ENCODE measurements at regions not wholly inside any gene's neighbourhood (a gene's known extent, or its start where the extent isn't known, plus 50 kb on each side); places are given as distances from the start of the nearest gene placed in this dataset.

DNA sequence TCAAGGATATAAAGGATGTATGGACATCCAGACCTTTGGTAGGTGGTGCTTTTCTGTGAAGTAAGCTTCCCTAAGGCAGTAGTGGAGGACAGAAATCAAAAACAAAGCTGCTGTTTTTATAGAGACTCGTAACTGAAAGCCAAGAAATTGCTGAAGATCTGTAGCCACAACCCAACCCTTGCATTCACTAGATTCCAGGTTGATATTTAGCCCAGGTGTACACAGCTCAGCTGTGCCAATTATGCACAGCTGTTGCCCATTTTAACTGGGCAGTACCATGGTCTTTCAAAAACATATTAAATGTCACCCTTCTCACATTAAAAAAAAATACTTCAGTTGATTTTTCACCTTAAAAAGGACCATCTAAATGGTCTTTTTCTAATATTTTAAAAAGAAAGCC lies 75.8 kb downstream of the CNTN3 start:
- Histone ChIP-seq H3K4me1 (ENCODE audit: insufficient read depth, low read length) (no peaks in the 10 kb centered on the region), H3K18ac (ENCODE audit: insufficient read length, low read depth, low read length) (no peak overlapping the region), H2BK12ac (ENCODE audit: insufficient read length, low read depth, low read length) (no peak overlapping the region), H2AFZ (ENCODE audit: low read length) (no peak overlapping the region), H3K79me1 (ENCODE audit: insufficient read depth, low read depth, low read length, poor library complexity, severe bottlenecking) (no peaks in the 10 kb centered on the region), H4K91ac (ENCODE audit: insufficient read length, low read depth, low read length) (no peak overlapping the region), H2AK5ac (ENCODE audit: insufficient read length, low read length) (no peak overlapping the region), H2BK5ac (ENCODE audit: insufficient read length, low read length) (no peak overlapping the region), H3K27ac (ENCODE audit: insufficient read length, low read depth, low read length) (no peak overlapping the region), H4K8ac (replicated peaks; ENCODE audit: insufficient read length, low read depth, low read length) (no peak overlapping the region), H3T11ph (ENCODE audit: low read length) (no peak overlapping the region), H3K4ac (ENCODE audit: low read depth, low read length) (no peak overlapping the region), H2BK120ac (ENCODE audit: low read depth, low read length, poor library complexity, severe bottlenecking) (no peak overlapping the region), H3K23me2 (ENCODE audit: insufficient read length, low read depth, low read length, poor library complexity, severe bottlenecking) (no peaks in the 10 kb centered on the region), H2BK20ac (ENCODE audit: low read depth, low read length, poor library complexity, severe bottlenecking) (no peak overlapping the region), H4K20me1 (ENCODE audit: control insufficient read depth, insufficient read depth, insufficient read length) (no peaks in the 10 kb centered on the region), H3K14ac (ENCODE audit: insufficient read depth, low read length) (no peak overlapping the region), H3K9ac (ENCODE audit: extremely low read depth, insufficient read length, low read length) (no peak overlapping the region), H2BK15ac (ENCODE audit: low read depth, low read length) (no peak overlapping the region), H3K23ac (ENCODE audit: insufficient read length, low read depth, low read length) (no peak overlapping the region), H3K4me2 (ENCODE audit: insufficient read depth, insufficient read length, low read length) (no peak overlapping the region), H4K5ac (ENCODE audit: insufficient read length, low read depth, low read length) (no peak overlapping the region), H3K27me3 (ENCODE audit: insufficient read depth, low read length) (no peaks in the 10 kb centered on the region), H3K79me2 (ENCODE audit: insufficient read depth, low read length) (no peaks in the 10 kb centered on the region), H3K56ac (ENCODE audit: insufficient read length, low read depth, low read length) (no peak overlapping the region), H3K9me3 (ENCODE audit: control insufficient read depth, low read depth, low read length) (no peaks in the 10 kb centered on the region)
- Mint-ChIP-seq H3K36me3 (ENCODE audit: insufficient read depth in 1 of 3, low read depth in 3 of 3) (no peaks in the 10 kb centered on the region), H3K4me3 (no peak overlapping the region), H3K9me3 (no peaks in the 10 kb centered on the region), H3K27me3 (ENCODE audit: low read depth) (no peaks in the 10 kb centered on the region; the same call in 1 of the 2 replicates), H3K27ac (no peak overlapping the region), H3K4me1 (0 out of 4 replicates have a peak, but pooled peaks cover 0 to 2% of the 10 kb centered on the region in 2 experiments)
- TF ChIP-seq, protein P1, sequence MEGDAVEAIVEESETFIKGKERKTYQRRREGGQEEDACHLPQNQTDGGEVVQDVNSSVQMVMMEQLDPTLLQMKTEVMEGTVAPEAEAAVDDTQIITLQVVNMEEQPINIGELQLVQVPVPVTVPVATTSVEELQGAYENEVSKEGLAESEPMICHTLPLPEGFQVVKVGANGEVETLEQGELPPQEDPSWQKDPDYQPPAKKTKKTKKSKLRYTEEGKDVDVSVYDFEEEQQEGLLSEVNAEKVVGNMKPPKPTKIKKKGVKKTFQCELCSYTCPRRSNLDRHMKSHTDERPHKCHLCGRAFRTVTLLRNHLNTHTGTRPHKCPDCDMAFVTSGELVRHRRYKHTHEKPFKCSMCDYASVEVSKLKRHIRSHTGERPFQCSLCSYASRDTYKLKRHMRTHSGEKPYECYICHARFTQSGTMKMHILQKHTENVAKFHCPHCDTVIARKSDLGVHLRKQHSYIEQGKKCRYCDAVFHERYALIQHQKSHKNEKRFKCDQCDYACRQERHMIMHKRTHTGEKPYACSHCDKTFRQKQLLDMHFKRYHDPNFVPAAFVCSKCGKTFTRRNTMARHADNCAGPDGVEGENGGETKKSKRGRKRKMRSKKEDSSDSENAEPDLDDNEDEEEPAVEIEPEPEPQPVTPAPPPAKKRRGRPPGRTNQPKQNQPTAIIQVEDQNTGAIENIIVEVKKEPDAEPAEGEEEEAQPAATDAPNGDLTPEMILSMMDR (conservative IDR thresholded peaks at IDR 0.05) = no peak
- no CpG with 5 or more reads among the region's 1 CpG for WGBS (ENCODE audit: extremely low coverage, insufficient read length, low lambda C conversion rate)
- no peak for DNase-seq

Measured in H9 (cell line).